Spleen (tissue), 11 donors: ENCODE measurements at regions not wholly inside any gene's neighbourhood (a gene's known extent, or its start where the extent isn't known, plus 50 kb on each side); places are given as distances from the start of the nearest gene placed in this dataset.

ENCODE experiments used
- DNase-seq: peaks from one replicate; pipeline ENCODE4 v3.0.0-alpha.2; 2020
- H3K27ac ChIP-seq, 8 donors: fragments of 200-600 bp; sonication (generic) in 7 of 8; 1 replicate in 4 of 8; 2 replicates in 4 of 8; pipeline versions ENCODE4 v1.5.0 to v1.8.0; 2016 to 2021; ENCODE audit warnings: inconsistent platforms in 4 of 8, mild to moderate bottlenecking in 4 of 8, moderate library complexity in 1 of 8
- H3K27me3 ChIP-seq, 7 donors: fragments of 200-600 bp; sonication (generic) in 6 of 7; replicated peaks in 1 of 7; 1 replicate in 4 of 7; 2 replicates in 3 of 7; pipeline versions ENCODE4 v1.5.0 to v1.8.0; 2016 to 2021; ENCODE audit warnings: inconsistent platforms in 3 of 7, mild to moderate bottlenecking in 1 of 7
- H3K36me3 ChIP-seq, 6 donors: fragments of 200-600 bp; sonication (generic) in 5 of 6; 1 replicate in 4 of 6; 2 replicates in 2 of 6; pipeline versions ENCODE4 v1.5.0 to v1.8.0; 2016 to 2021; ENCODE audit warnings: inconsistent platforms in 2 of 6
- H3K4me1 ChIP-seq, 6 donors: fragments of 200-600 bp; sonication (generic) in 5 of 6; 1 replicate in 3 of 6; 2 replicates in 3 of 6; pipeline versions ENCODE4 v1.5.0 to v1.8.0; 2016 to 2021; ENCODE audit warnings: inconsistent platforms in 3 of 6
- H3K4me3 ChIP-seq, 8 donors: fragments of 200-600 bp; sonication (generic) in 7 of 8; 1 replicate in 4 of 8; 2 replicates in 4 of 8; pipeline versions ENCODE4 v1.5.0 to v1.8.0; 2016 to 2021; ENCODE audit warnings: inconsistent platforms in 4 of 8, mild to moderate bottlenecking in 4 of 8, moderate library complexity in 2 of 8
- H3K9me3 ChIP-seq, 8 donors: fragments of 200-600 bp; sonication (generic) in 7 of 8; 1 replicate in 4 of 8; 2 replicates in 4 of 8; pipeline versions ENCODE4 v1.5.0 to v1.8.0; 2016 to 2021; ENCODE audit warnings: inconsistent platforms in 4 of 8
- POLR2A ChIP-seq, 3 donors: fragments of 450-650 bp; IDR thresholded peaks; one replicate each; pipeline ENCODE4 v1.5.1; 2017; ENCODE audit warnings: antibody characterized with exemption in 3 of 3, mild to moderate bottlenecking in 1 of 3
- POLR2AphosphoS5 ChIP-seq, 3 donors: sonication (generic); formaldehyde crosslinking; IDR thresholded peaks; one replicate each; pipeline ENCODE4 v1.5.1; 2017; ENCODE audit warnings: antibody characterized with exemption in 3 of 3
- WGBS, 5 donors: extraction: QIAGEN DNeasy Blood & Tissue Kit in 3 of 5; methylation state at CpG; one replicate each; pipeline versions ENCODE4 v1.1.5 to v1.1.7; 2013 to 2018; 5-methylcytosine and 5-hydroxymethylcytosine counted together
- intact Hi-C: fragments of 100-400 bp; cut with DNase I; formaldehyde crosslinking; loops from one replicate; pipeline ENCODE4 v1.15.0; 2023; ENCODE audit warnings: low total_unique reads
- TF ChIP-seq, protein P1 (sequence below), 11 experiments: fragments of 200-600 bp in 7 of 11; fragments of 450-650 bp in 4 of 11; sonication (generic) in 4 of 11; IDR thresholded peaks in 8 of 11; conservative IDR thresholded peaks in 3 of 11; 1 replicate in 7 of 11; 2 replicates in 4 of 11; pipeline versions ENCODE4 v1.4.0 to v1.8.0; 2016 to 2021; ENCODE audit warnings: antibody characterized with exemption in 11 of 11, inconsistent platforms in 4 of 11, mild to moderate bottlenecking in 1 of 11
- donor health status: healthy with polysubstance abuse.
- donor health status: DM: no; HTN: no; CAD: no; lungs with moderate emphysema.
- donor health status: DM: no; HTN: no; CAD: no.
- donor health status: Bipolar disorder and iron deficiency.
- donor health status: healthy.
- donor health status: DM: no; HTN: no; CAD: no.
- donor health status: DM: yes; HTN: yes; CAD: no.

DNA sequence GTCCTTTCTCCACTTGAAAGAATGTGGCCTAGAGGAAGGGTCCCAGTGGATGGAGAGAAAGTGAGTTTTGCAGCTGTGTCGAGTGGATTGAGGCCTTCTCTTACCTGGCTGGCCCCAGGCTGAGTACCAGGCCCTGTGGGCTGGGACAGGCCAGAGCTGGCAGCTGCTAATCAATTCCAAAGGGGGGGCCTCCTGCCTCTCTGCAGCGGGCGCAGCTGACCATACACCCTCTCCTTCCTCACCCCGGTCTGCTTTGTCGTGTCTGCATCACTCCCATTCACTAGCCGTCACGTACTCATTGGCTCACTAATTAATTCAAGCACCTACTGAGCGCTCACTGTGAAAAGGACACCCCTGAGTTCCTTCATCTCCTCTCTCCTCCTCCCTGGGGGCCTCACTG, 58.4 kb upstream of the PITX1 start:
- Histone ChIP-seq H3K27me3 (peaks cover 0 to 26% (median 0%) of the 10 kb centered on the region in 7 donors), H3K4me1 (no peaks in the 10 kb centered on the region), H3K36me3 (no peaks in the 10 kb centered on the region), H3K9me3 (no peaks in the 10 kb centered on the region), H3K27ac (no peak overlapping the region), H3K4me3 (no peak overlapping the region)
- TF ChIP-seq, protein P1, sequence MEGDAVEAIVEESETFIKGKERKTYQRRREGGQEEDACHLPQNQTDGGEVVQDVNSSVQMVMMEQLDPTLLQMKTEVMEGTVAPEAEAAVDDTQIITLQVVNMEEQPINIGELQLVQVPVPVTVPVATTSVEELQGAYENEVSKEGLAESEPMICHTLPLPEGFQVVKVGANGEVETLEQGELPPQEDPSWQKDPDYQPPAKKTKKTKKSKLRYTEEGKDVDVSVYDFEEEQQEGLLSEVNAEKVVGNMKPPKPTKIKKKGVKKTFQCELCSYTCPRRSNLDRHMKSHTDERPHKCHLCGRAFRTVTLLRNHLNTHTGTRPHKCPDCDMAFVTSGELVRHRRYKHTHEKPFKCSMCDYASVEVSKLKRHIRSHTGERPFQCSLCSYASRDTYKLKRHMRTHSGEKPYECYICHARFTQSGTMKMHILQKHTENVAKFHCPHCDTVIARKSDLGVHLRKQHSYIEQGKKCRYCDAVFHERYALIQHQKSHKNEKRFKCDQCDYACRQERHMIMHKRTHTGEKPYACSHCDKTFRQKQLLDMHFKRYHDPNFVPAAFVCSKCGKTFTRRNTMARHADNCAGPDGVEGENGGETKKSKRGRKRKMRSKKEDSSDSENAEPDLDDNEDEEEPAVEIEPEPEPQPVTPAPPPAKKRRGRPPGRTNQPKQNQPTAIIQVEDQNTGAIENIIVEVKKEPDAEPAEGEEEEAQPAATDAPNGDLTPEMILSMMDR (IDR thresholded peaks at IDR 0.05 in 8 of 11, conservative IDR thresholded peaks at IDR 0.05 in 3 of 11): no peak
- TF ChIP-seq POLR2AphosphoS5 (IDR thresholded peaks at IDR 0.05): no peak
- 83 to 88% (median 85%) methylated on average over 8 of the region's 8 CpGs for WGBS, 5 donors
- peak; percentile 59 for DNase-seq
- intact Hi-C loops: no loop called here

DNA sequence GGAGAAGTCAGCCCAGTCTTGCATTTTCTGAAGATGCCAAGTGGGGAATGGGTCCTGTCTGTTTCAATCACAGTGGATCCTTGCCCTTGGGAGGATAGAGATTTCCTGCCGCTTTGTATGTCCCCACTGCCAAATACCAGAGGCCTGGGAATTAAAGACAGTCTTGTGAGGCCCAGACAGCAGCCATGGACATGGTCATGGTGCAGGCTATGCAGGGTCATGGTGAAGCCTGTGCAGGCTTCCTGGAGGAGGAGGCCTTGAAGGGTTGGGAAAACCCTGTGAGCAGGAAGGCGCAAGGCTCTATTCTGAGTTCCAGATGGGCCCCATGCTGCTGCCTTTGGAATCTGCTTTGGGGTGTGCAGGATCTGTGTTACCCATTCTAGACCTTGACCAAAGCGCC, 57.3 kb upstream of the PITX1 start:
- intact Hi-C loops: no loop called here
- H3K4me1 ChIP-seq: no peaks in the 10 kb centered on the region
- TF ChIP-seq, protein P1 (IDR thresholded peaks at IDR 0.05 in 8 of 11, conservative IDR thresholded peaks at IDR 0.05 in 3 of 11): no peak
- TF ChIP-seq POLR2A (IDR thresholded peaks at IDR 0.05): no peak
- no peak for TF ChIP-seq POLR2AphosphoS5 (IDR thresholded peaks at IDR 0.05)
- 89 to 100% (median 94%) methylated on average over 2 to 3 of the region's 3 CpGs for WGBS, 5 donors
- H3K4me3 ChIP-seq: no peak overlapping the region
- H3K9me3 ChIP-seq: no peaks in the 10 kb centered on the region
- peaks cover 0 to 32% (median 0%) of the 10 kb centered on the region in 7 donors for H3K27me3 ChIP-seq
- no peak overlapping the region for H3K27ac ChIP-seq
- DNase-seq: peak; percentile 32
- no peaks in the 10 kb centered on the region for H3K36me3 ChIP-seq

DNA sequence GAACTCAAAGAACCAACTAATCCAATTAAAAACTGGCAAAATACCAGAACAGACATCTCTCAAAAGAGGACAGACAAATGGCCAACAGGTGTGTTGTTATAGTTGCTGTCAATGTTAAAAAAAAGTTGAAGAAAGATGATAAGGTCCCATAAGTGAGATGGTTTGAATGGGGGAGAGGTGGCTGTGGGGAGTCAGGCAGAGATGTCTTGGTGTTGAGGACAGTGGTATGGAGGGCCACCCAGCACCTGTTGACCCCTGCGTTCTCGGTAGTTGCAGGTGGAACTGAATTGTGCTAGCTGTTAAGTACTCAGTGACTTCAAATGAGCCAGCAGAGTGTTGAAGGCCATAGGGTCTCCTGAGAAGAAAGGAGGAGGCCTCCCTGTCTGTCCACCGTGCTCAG, 55.9 kb upstream of the PITX1 start:
- Histone ChIP-seq H3K4me1 (no peaks in the 10 kb centered on the region), H3K27ac (no peak overlapping the region), H3K36me3 (no peaks in the 10 kb centered on the region), H3K9me3 (no peaks in the 10 kb centered on the region), H3K27me3 (peaks cover 0 to 27% (median 0%) of the 10 kb centered on the region in 7 donors), H3K4me3 (no peak overlapping the region)
- TF ChIP-seq POLR2A (IDR thresholded peaks at IDR 0.05): no peak
- no peak for TF ChIP-seq POLR2AphosphoS5 (IDR thresholded peaks at IDR 0.05)
- TF ChIP-seq, protein P1 (IDR thresholded peaks at IDR 0.05 in 8 of 11, conservative IDR thresholded peaks at IDR 0.05 in 3 of 11): no peak
- WGBS, 5 donors: 79 to 92% (median 86%) methylated on average over 3 of the region's 3 CpGs
- no peak for DNase-seq
- intact Hi-C loops: no loop called here

DNA sequence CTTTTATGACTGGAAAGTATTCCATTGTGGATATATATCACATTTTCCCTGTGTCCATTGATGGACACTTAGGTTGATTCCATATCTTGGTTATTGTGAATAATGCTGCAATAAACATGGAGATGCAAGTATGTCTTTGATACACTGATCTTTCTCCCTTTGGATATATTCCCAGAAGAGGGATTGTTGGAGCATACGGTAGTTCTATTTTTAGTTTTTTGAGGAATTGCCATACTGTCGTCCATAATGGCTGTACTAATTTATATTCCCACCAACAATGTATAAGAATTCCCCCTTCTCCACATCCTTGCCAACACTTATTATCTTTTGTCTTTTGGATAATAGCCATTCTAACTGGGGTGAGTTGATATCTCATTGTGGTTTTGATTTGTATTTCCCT, 54.9 kb upstream of the PITX1 start:
- H3K4me1 ChIP-seq: no peaks in the 10 kb centered on the region
- no peaks in the 10 kb centered on the region for H3K9me3 ChIP-seq
- H3K36me3 ChIP-seq: no peaks in the 10 kb centered on the region
- intact Hi-C loops: no loop called here
- peaks cover 0 to 25% (median 0%) of the 10 kb centered on the region in 7 donors for H3K27me3 ChIP-seq
- no peak overlapping the region for H3K27ac ChIP-seq
- no peak for DNase-seq
- TF ChIP-seq, protein P1 (IDR thresholded peaks at IDR 0.05 in 8 of 11, conservative IDR thresholded peaks at IDR 0.05 in 3 of 11): no peak
- TF ChIP-seq POLR2AphosphoS5 (IDR thresholded peaks at IDR 0.05): no peak
- TF ChIP-seq POLR2A (IDR thresholded peaks at IDR 0.05): no peak
- 56 to 74% (median 70%) methylated on average over 2 of the region's 2 CpGs for WGBS, 5 donors
- H3K4me3 ChIP-seq: no peak overlapping the region
